ENCODE measurements at regions not wholly inside any gene's neighbourhood (a gene's known extent, or its start where the extent isn't known, plus 50 kb on each side); places are given as distances from the start of the nearest gene placed in this dataset.
A peak's percentile ranks its signal among the peaks of the same experiment; 100 is the strongest.

GRCh38 chr7:132072873-132073272 lies 503.4 kb downstream of the PLXNA4 start:
- no peak overlapping the region for H3K27ac Mint-ChIP-seq
- no peaks in the 10 kb centered on the region for H3K4me1 Mint-ChIP-seq
- peaks cover 23% of the 10 kb centered on the region for H3K27me3 Mint-ChIP-seq
- no peak overlapping the region for H3K4me3 Mint-ChIP-seq
- H3K9me3 Mint-ChIP-seq = no peaks in the 10 kb centered on the region
- no peak for DNase-seq
- H3K36me3 Mint-ChIP-seq = no peaks in the 10 kb centered on the region

- H3K27me3 Mint-ChIP-seq = peaks cover 17% of the 10 kb centered on the region
- no peak for DNase-seq
- no peaks in the 10 kb centered on the region for H3K9me3 Mint-ChIP-seq
- H3K4me3 Mint-ChIP-seq = no peak overlapping the region
- no peaks in the 10 kb centered on the region for H3K36me3 Mint-ChIP-seq
- H3K4me1 Mint-ChIP-seq = no peaks in the 10 kb centered on the region
- H3K27ac Mint-ChIP-seq = no peak overlapping the region
These were observed 504.1 kb downstream of the PLXNA4 start for GRCh38 chr7:132072165-132072564.

GRCh38 chr7:132069306-132069705 lies 507.0 kb downstream of the PLXNA4 start:
- no peak for DNase-seq
- Mint-ChIP-seq H3K36me3 (no peaks in the 10 kb centered on the region), H3K4me1 (no peaks in the 10 kb centered on the region), H3K27me3 (no peaks in the 10 kb centered on the region), H3K4me3 (no peak overlapping the region), H3K9me3 (no peaks in the 10 kb centered on the region), H3K27ac (no peak overlapping the region)

- Mint-ChIP-seq H3K9me3 (no peaks in the 10 kb centered on the region), H3K27ac (no peak overlapping the region), H3K4me1 (no peaks in the 10 kb centered on the region), H3K27me3 (no peaks in the 10 kb centered on the region), H3K36me3 (no peaks in the 10 kb centered on the region), H3K4me3 (no peak overlapping the region)
- DNase-seq = no peak
These were observed 509.5 kb downstream of the PLXNA4 start for GRCh38 chr7:132066761-132067171.

GRCh38 chr7:132065989-132066603 lies 509.7 kb upstream of the PODXL start:
- no peak overlapping the region for H3K27ac Mint-ChIP-seq
- H3K9me3 Mint-ChIP-seq = no peaks in the 10 kb centered on the region
- H3K27me3 Mint-ChIP-seq = no peaks in the 10 kb centered on the region
- H3K4me3 Mint-ChIP-seq = no peak overlapping the region
- DNase-seq = no peak
- H3K36me3 Mint-ChIP-seq = no peaks in the 10 kb centered on the region
- H3K4me1 Mint-ChIP-seq = no peaks in the 10 kb centered on the region

GRCh38 chr7:132065193-132065988 lies 509.0 kb upstream of the PODXL start:
- Mint-ChIP-seq H3K4me1 (no peaks in the 10 kb centered on the region), H3K27me3 (no peaks in the 10 kb centered on the region), H3K27ac (no peak overlapping the region), H3K36me3 (no peaks in the 10 kb centered on the region), H3K4me3 (no peak overlapping the region), H3K9me3 (no peaks in the 10 kb centered on the region)
- DNase-seq = no peak

GRCh38 chr7:132063800-132064199 lies 507.4 kb upstream of the PODXL start:
- H3K27ac Mint-ChIP-seq = no peak overlapping the region
- no peak overlapping the region for H3K4me3 Mint-ChIP-seq
- H3K9me3 Mint-ChIP-seq = peaks cover 2% of the 10 kb centered on the region
- H3K4me1 Mint-ChIP-seq = no peaks in the 10 kb centered on the region
- no peaks in the 10 kb centered on the region for H3K36me3 Mint-ChIP-seq
- DNase-seq = no peak
- no peaks in the 10 kb centered on the region for H3K27me3 Mint-ChIP-seq

GRCh38 chr7:132061937-132062336 lies 505.5 kb upstream of the PODXL start:
- Mint-ChIP-seq H3K27me3 (no peaks in the 10 kb centered on the region), H3K9me3 (peaks cover 11% of the 10 kb centered on the region), H3K27ac (no peak overlapping the region), H3K36me3 (no peaks in the 10 kb centered on the region), H3K4me3 (no peak overlapping the region), H3K4me1 (no peaks in the 10 kb centered on the region)
- no peak for DNase-seq

GRCh38 chr7:132059141-132059540 lies 502.7 kb upstream of the PODXL start:
- no peaks in the 10 kb centered on the region for H3K27me3 Mint-ChIP-seq
- H3K27ac Mint-ChIP-seq = no peak overlapping the region
- H3K4me3 Mint-ChIP-seq = no peak overlapping the region
- no peaks in the 10 kb centered on the region for H3K36me3 Mint-ChIP-seq
- H3K4me1 Mint-ChIP-seq = no peaks in the 10 kb centered on the region
- peaks cover 11% of the 10 kb centered on the region for H3K9me3 Mint-ChIP-seq
- peak; percentile 7 for DNase-seq

- no peak for DNase-seq
- H3K27ac Mint-ChIP-seq = no peak overlapping the region
These were observed 499.1 kb upstream of the PODXL start for GRCh38 chr7:132055336-132056120.

GRCh38 chr7:132053871-132054270 lies 497.4 kb upstream of the PODXL start:
- H3K27me3 Mint-ChIP-seq = peaks cover 10% of the 10 kb centered on the region
- H3K4me1 Mint-ChIP-seq = no peaks in the 10 kb centered on the region
- DNase-seq = no peak
- H3K27ac Mint-ChIP-seq = no peak overlapping the region
- H3K9me3 Mint-ChIP-seq = peaks cover 10% of the 10 kb centered on the region
- H3K36me3 Mint-ChIP-seq = no peaks in the 10 kb centered on the region
- H3K4me3 Mint-ChIP-seq = no peak overlapping the region

More at GRCh38 chr7:132055336-132056120, 499.1 kb upstream of the PODXL start:
- Mint-ChIP-seq H3K9me3 (peaks cover 11% of the 10 kb centered on the region), H3K4me3 (no peak overlapping the region), H3K4me1 (no peaks in the 10 kb centered on the region), H3K36me3 (no peaks in the 10 kb centered on the region), H3K27me3 (no peaks in the 10 kb centered on the region)

- peaks cover 16% of the 10 kb centered on the region for H3K27me3 Mint-ChIP-seq
- H3K4me1 Mint-ChIP-seq = no peaks in the 10 kb centered on the region
- no peaks in the 10 kb centered on the region for H3K36me3 Mint-ChIP-seq
- no peak for DNase-seq
- no peaks in the 10 kb centered on the region for H3K9me3 Mint-ChIP-seq
- no peak overlapping the region for H3K27ac Mint-ChIP-seq
- H3K4me3 Mint-ChIP-seq = no peak overlapping the region
These were observed 494.9 kb upstream of the PODXL start for GRCh38 chr7:132051311-132051710.

GRCh38 chr7:132049462-132050304 lies 493.3 kb upstream of the PODXL start:
- no peaks in the 10 kb centered on the region for H3K36me3 Mint-ChIP-seq
- H3K4me3 Mint-ChIP-seq = no peak overlapping the region
- H3K9me3 Mint-ChIP-seq = no peaks in the 10 kb centered on the region
- peak; percentile 21 for DNase-seq
- H3K27me3 Mint-ChIP-seq = peaks cover 17% of the 10 kb centered on the region
- H3K27ac Mint-ChIP-seq = no peak overlapping the region
- H3K4me1 Mint-ChIP-seq = no peaks in the 10 kb centered on the region

GRCh38 chr7:132045481-132045980 lies 489.1 kb upstream of the PODXL start:
- no peak for DNase-seq

More at GRCh38 chr7:132045481-132045980, 489.1 kb upstream of the PODXL start:
- H3K4me3 Mint-ChIP-seq = no peak overlapping the region
- H3K27me3 Mint-ChIP-seq = peaks cover 19% of the 10 kb centered on the region
- H3K9me3 Mint-ChIP-seq = peaks cover 2% of the 10 kb centered on the region
- H3K4me1 Mint-ChIP-seq = no peaks in the 10 kb centered on the region
- no peak overlapping the region for H3K27ac Mint-ChIP-seq
- H3K36me3 Mint-ChIP-seq = no peaks in the 10 kb centered on the region

All from activated naive CD8-positive, alpha-beta T cell treated with anti-CD3 and anti-CD28 coated beads for 36 hours (primary cell).